ENCODE measurements at regions not wholly inside any gene's neighbourhood (a gene's known extent, or its start where the extent isn't known, plus 50 kb on each side); places are given as distances from the start of the nearest gene placed in this dataset.

DNA sequence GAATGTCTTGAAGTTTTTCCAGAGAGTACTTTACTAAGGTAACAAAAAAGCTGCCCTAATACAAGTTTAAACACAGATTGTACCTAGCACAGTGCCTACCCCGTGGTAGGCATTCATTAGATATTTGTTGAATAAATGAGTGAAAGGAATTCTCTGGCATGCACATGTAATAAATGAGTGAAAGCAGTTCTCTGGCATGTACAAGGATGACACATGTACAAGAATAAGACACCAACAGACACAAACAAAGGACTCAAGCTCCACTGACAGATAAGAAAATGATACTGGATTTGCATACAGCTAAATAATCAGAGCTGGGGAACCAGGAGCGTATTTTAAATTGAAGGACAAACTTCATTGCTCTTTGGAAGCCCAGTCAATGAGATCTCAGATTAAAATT, 535.8 kb downstream of the EFNA5 start:
- Mint-ChIP-seq H3K4me3 (no peak overlapping the region), H3K27ac (no peak overlapping the region), H3K27me3 (peaks cover 0 to 1% of the 10 kb centered on the region in 2 donors), H3K4me1 (no peaks in the 10 kb centered on the region), H3K9me3 (peaks cover 0 to 8% (median 0%) of the 10 kb centered on the region in 5 donors), H3K36me3 (no peaks in the 10 kb centered on the region)
- no peak for DNase-seq
- Histone ChIP-seq H3K27ac (ENCODE audit: low read depth, low read length) (no peak overlapping the region), H3K4me3 (ENCODE audit: low read length) (no peak overlapping the region), H3K4me1 (ENCODE audit: insufficient read depth, low read length) (no peaks in the 10 kb centered on the region), H3K9me3 (ENCODE audit: low read length) (no peaks in the 10 kb centered on the region), H3K27me3 (ENCODE audit: insufficient read depth, low read length, poor library complexity, severe bottlenecking) (no peaks in the 10 kb centered on the region), H3K36me3 (ENCODE audit: insufficient read depth, low read length) (no peaks in the 10 kb centered on the region)
- CTCF ChIA-PET = no interaction called here
- POLR2A ChIA-PET = no interaction called here

DNA sequence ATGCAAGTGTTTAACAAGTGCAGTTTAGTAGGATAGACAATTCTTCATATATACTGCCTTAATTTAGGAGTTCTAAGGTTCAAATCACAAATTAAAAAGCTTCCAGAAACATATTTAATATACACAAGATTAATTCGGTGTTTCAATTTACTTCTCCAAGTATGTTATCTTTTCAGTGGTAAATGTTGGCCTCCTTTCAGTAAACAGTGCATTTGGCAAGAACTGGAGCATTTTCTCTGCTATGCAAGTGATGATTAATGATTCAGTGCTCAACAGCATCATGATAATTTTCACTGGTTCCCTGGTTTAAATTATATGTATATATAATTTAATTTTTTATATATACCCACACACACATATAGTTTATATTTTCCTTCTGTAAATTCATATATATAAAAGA, 541.7 kb downstream of the EFNA5 start:
- no peaks in the 10 kb centered on the region for H3K36me3 ChIP-seq (ENCODE audit: insufficient read depth, low read length)
- Mint-ChIP-seq H3K36me3 (no peaks in the 10 kb centered on the region), H3K27me3 (peaks cover 0 to 1% of the 10 kb centered on the region in 2 donors), H3K4me3 (no peak overlapping the region), H3K4me1 (no peaks in the 10 kb centered on the region), H3K9me3 (peaks cover 0 to 8% (median 0%) of the 10 kb centered on the region in 5 donors), H3K27ac (no peak overlapping the region)
- H3K27me3 ChIP-seq (ENCODE audit: insufficient read depth, low read length, poor library complexity, severe bottlenecking) = no peaks in the 10 kb centered on the region
- ChIA-PET CTCF (no interaction called here), POLR2A (no interaction called here)
- no peak overlapping the region for H3K4me3 ChIP-seq (ENCODE audit: low read length)
- no peak overlapping the region for H3K27ac ChIP-seq (ENCODE audit: low read depth, low read length)
- DNase-seq = no peak
- no peaks in the 10 kb centered on the region for H3K4me1 ChIP-seq (ENCODE audit: insufficient read depth, low read length)
- H3K9me3 ChIP-seq (ENCODE audit: low read length) = no peaks in the 10 kb centered on the region

DNA sequence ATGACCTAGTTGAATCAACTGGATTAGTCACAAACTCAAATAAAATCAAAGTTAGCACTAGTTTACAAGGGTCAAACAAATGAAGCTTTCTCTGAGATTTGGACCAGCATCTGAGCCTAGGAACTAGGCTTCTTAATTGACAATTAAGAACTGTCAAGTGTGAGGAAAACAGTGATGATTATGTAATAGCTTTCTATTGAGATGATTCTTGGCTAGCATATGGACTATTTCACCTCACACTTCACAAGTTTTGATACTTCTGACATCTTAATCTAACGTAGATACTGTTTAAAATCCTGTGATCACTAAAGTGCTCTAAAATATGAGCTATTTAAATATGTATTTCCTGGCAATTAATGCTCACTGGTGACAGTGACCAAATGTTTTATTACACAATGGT, 542.9 kb downstream of the EFNA5 start:
- Mint-ChIP-seq H3K4me3 (no peak overlapping the region), H3K9me3 (peaks cover 0 to 1% (median 0%) of the 10 kb centered on the region in 5 donors), H3K4me1 (no peaks in the 10 kb centered on the region), H3K27ac (no peak overlapping the region), H3K36me3 (no peaks in the 10 kb centered on the region), H3K27me3 (peaks cover 0 to 1% of the 10 kb centered on the region in 2 donors)
- H3K27me3 ChIP-seq (ENCODE audit: insufficient read depth, low read length, poor library complexity, severe bottlenecking) = no peaks in the 10 kb centered on the region
- H3K4me3 ChIP-seq (ENCODE audit: low read length) = no peak overlapping the region
- H3K9me3 ChIP-seq (ENCODE audit: low read length) = no peaks in the 10 kb centered on the region
- ChIA-PET POLR2A (no interaction called here), CTCF (no interaction called here)
- no peak for DNase-seq
- H3K4me1 ChIP-seq (ENCODE audit: insufficient read depth, low read length) = no peaks in the 10 kb centered on the region
- H3K27ac ChIP-seq (ENCODE audit: low read depth, low read length) = no peak overlapping the region
- no peaks in the 10 kb centered on the region for H3K36me3 ChIP-seq (ENCODE audit: insufficient read depth, low read length)

DNA sequence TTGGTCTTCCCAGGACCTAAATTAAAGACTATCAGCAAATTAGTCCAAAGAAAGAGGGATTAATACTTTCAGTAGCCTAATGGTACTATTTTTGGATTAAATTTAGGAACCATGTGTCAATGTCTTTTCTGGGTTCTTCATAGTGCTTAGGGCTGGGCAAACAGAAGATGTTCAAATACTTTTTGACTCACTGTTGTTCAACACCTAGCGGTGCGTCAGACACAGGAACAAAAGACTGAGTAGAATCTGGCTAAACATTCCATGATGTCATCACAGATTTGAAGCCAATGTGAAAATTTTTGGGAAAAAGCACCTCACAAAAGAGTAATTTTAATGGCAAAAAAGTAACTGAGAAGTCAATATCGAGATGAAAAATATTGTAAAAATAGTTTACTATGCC, 544.4 kb downstream of the EFNA5 start:
- no peak for DNase-seq
- Mint-ChIP-seq H3K27ac (no peak overlapping the region), H3K9me3 (no peaks in the 10 kb centered on the region), H3K36me3 (no peaks in the 10 kb centered on the region), H3K4me3 (no peak overlapping the region), H3K27me3 (peaks cover 0 to 1% of the 10 kb centered on the region in 2 donors), H3K4me1 (no peaks in the 10 kb centered on the region)
- Histone ChIP-seq H3K4me1 (ENCODE audit: insufficient read depth, low read length) (no peaks in the 10 kb centered on the region), H3K36me3 (ENCODE audit: insufficient read depth, low read length) (no peaks in the 10 kb centered on the region), H3K27me3 (ENCODE audit: insufficient read depth, low read length, poor library complexity, severe bottlenecking) (no peaks in the 10 kb centered on the region), H3K9me3 (ENCODE audit: low read length) (no peaks in the 10 kb centered on the region), H3K27ac (ENCODE audit: low read depth, low read length) (no peak overlapping the region), H3K4me3 (ENCODE audit: low read length) (no peak overlapping the region)
- ChIA-PET CTCF (no interaction called here), POLR2A (no interaction called here)

DNA sequence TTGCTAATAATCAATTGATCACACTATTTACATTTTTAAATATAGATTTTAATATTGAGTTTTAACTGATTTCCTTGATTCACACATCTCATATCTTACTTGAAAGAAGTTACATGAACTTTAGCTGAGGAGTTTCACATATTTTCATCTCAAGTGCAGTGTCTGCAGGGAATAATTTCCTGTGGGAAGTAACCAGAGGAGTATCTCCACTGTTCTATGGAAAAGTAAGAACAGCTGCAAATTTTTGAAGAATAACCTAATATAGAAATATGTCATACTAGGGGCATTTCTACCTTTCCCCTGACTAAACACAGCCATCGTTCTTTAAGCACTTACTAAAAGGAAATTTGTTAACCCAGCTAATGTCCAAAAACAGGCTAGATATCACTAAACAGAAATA, 546.4 kb downstream of the EFNA5 start:
- H3K36me3 ChIP-seq (ENCODE audit: insufficient read depth, low read length) = no peaks in the 10 kb centered on the region
- no peak overlapping the region for H3K27ac ChIP-seq (ENCODE audit: low read depth, low read length)
- H3K4me3 ChIP-seq (ENCODE audit: low read length) = no peak overlapping the region
- ChIA-PET POLR2A (no interaction called here), CTCF (no interaction called here)
- Mint-ChIP-seq H3K4me1 (no peaks in the 10 kb centered on the region), H3K27ac (no peak overlapping the region), H3K9me3 (no peaks in the 10 kb centered on the region), H3K4me3 (no peak overlapping the region), H3K27me3 (no peaks in the 10 kb centered on the region), H3K36me3 (no peaks in the 10 kb centered on the region)
- H3K27me3 ChIP-seq (ENCODE audit: insufficient read depth, low read length, poor library complexity, severe bottlenecking) = no peaks in the 10 kb centered on the region
- no peak for DNase-seq
- H3K4me1 ChIP-seq (ENCODE audit: insufficient read depth, low read length) = no peaks in the 10 kb centered on the region
- H3K9me3 ChIP-seq (ENCODE audit: low read length) = no peaks in the 10 kb centered on the region

GRCh38 chr5:107123014-107123413, 547.7 kb downstream of the EFNA5 start:
- H3K27ac ChIP-seq (ENCODE audit: low read depth, low read length) = no peak overlapping the region
- Mint-ChIP-seq H3K9me3 (no peaks in the 10 kb centered on the region), H3K27me3 (no peaks in the 10 kb centered on the region), H3K4me3 (no peak overlapping the region), H3K36me3 (no peaks in the 10 kb centered on the region), H3K27ac (no peak overlapping the region), H3K4me1 (no peaks in the 10 kb centered on the region)
- H3K27me3 ChIP-seq (ENCODE audit: insufficient read depth, low read length, poor library complexity, severe bottlenecking) = no peaks in the 10 kb centered on the region
- ChIA-PET CTCF (no interaction called here), POLR2A (no interaction called here)
- DNase-seq = no peak
- H3K36me3 ChIP-seq (ENCODE audit: insufficient read depth, low read length) = no peaks in the 10 kb centered on the region
- H3K9me3 ChIP-seq (ENCODE audit: low read length) = no peaks in the 10 kb centered on the region
- H3K4me3 ChIP-seq (ENCODE audit: low read length) = no peak overlapping the region
- no peaks in the 10 kb centered on the region for H3K4me1 ChIP-seq (ENCODE audit: insufficient read depth, low read length)

- H3K4me1 Mint-ChIP-seq = no peaks in the 10 kb centered on the region
- H3K27me3 Mint-ChIP-seq = no peaks in the 10 kb centered on the region
- no peaks in the 10 kb centered on the region for H3K9me3 ChIP-seq (ENCODE audit: low read length)
- CTCF ChIA-PET = no interaction called here
- DNase-seq = no peak
- H3K4me1 ChIP-seq (ENCODE audit: insufficient read depth, low read length) = no peaks in the 10 kb centered on the region
- no peaks in the 10 kb centered on the region for H3K36me3 Mint-ChIP-seq
- no peak overlapping the region for H3K27ac ChIP-seq (ENCODE audit: low read depth, low read length)
- H3K27me3 ChIP-seq (ENCODE audit: insufficient read depth, low read length, poor library complexity, severe bottlenecking) = no peaks in the 10 kb centered on the region
- H3K9me3 Mint-ChIP-seq = no peaks in the 10 kb centered on the region
- no peak overlapping the region for H3K27ac Mint-ChIP-seq
- H3K4me3 ChIP-seq (ENCODE audit: low read length) = no peak overlapping the region
- H3K36me3 ChIP-seq (ENCODE audit: insufficient read depth, low read length) = no peaks in the 10 kb centered on the region
- no peak overlapping the region for H3K4me3 Mint-ChIP-seq
- POLR2A ChIA-PET = no interaction called here
Observed at GRCh38 chr5:107121793-107122519, 548.8 kb downstream of the EFNA5 start.

- Mint-ChIP-seq H3K36me3 (no peaks in the 10 kb centered on the region), H3K4me3 (no peak overlapping the region), H3K27me3 (no peaks in the 10 kb centered on the region), H3K27ac (no peak overlapping the region), H3K4me1 (no peaks in the 10 kb centered on the region), H3K9me3 (no peaks in the 10 kb centered on the region)
- POLR2A ChIA-PET = no interaction called here
- CTCF ChIA-PET = no interaction called here
- no peak for DNase-seq
- Histone ChIP-seq H3K27ac (ENCODE audit: low read depth, low read length) (no peak overlapping the region), H3K36me3 (ENCODE audit: insufficient read depth, low read length) (no peaks in the 10 kb centered on the region), H3K4me1 (ENCODE audit: insufficient read depth, low read length) (no peaks in the 10 kb centered on the region), H3K9me3 (ENCODE audit: low read length) (no peaks in the 10 kb centered on the region), H3K27me3 (ENCODE audit: insufficient read depth, low read length, poor library complexity, severe bottlenecking) (no peaks in the 10 kb centered on the region), H3K4me3 (ENCODE audit: low read length) (no peak overlapping the region)
Observed at GRCh38 chr5:107119656-107120055, 551.1 kb downstream of the EFNA5 start.

Measured in CD8-positive, alpha-beta memory T cell (primary cell).